ENCODE measurements at regions not wholly inside any gene's neighbourhood (a gene's known extent, or its start where the extent isn't known, plus 50 kb on each side); places are given as distances from the start of the nearest gene placed in this dataset.

GRCh38 chr3:34376691-34377090 lies 578.3 kb downstream of the PDCD6IP start:
- H3K4me3 ChIP-seq (replicated peaks; ENCODE audit: low read depth, low read length) = no peak overlapping the region
- DNase-seq (ENCODE audit: low read depth) = no peak
- no peak for TF ChIP-seq CTCF (IDR thresholded peaks at IDR 0.05; ENCODE audit: low read length, missing control alignments)

- TF ChIP-seq CTCF (IDR thresholded peaks at IDR 0.05; ENCODE audit: low read length, missing control alignments) = no peak
- DNase-seq (ENCODE audit: low read depth) = no peak
- no peak overlapping the region for H3K4me3 ChIP-seq (replicated peaks; ENCODE audit: low read depth, low read length)
These were observed 579.5 kb downstream of the PDCD6IP start for GRCh38 chr3:34377961-34378360.

GRCh38 chr3:34381243-34381642 lies 582.8 kb downstream of the PDCD6IP start:
- no peak overlapping the region for H3K4me3 ChIP-seq (replicated peaks; ENCODE audit: low read depth, low read length)
- TF ChIP-seq CTCF (IDR thresholded peaks at IDR 0.05; ENCODE audit: low read length, missing control alignments) = no peak
- no peak for DNase-seq (ENCODE audit: low read depth)

- TF ChIP-seq CTCF (IDR thresholded peaks at IDR 0.05; ENCODE audit: low read length, missing control alignments) = no peak
These were observed 584.4 kb downstream of the PDCD6IP start for GRCh38 chr3:34382859-34383258.

GRCh38 chr3:34386309-34386708 lies 587.9 kb downstream of the PDCD6IP start:
- TF ChIP-seq CTCF (IDR thresholded peaks at IDR 0.05; ENCODE audit: low read length, missing control alignments) = no peak
- no peak overlapping the region for H3K4me3 ChIP-seq (replicated peaks; ENCODE audit: low read depth, low read length)
- no peak for DNase-seq (ENCODE audit: low read depth)

More at GRCh38 chr3:34382859-34383258, 584.4 kb downstream of the PDCD6IP start:
- no peak overlapping the region for H3K4me3 ChIP-seq (replicated peaks; ENCODE audit: low read depth, low read length)
- no peak for DNase-seq (ENCODE audit: low read depth)

GRCh38 chr3:34387826-34388564 lies 589.6 kb downstream of the PDCD6IP start:
- no peak for DNase-seq (ENCODE audit: low read depth)
- TF ChIP-seq CTCF (IDR thresholded peaks at IDR 0.05; ENCODE audit: low read length, missing control alignments) = no peak
- H3K4me3 ChIP-seq (replicated peaks; ENCODE audit: low read depth, low read length) = no peak overlapping the region

- no peak for DNase-seq (ENCODE audit: low read depth)
- TF ChIP-seq CTCF (IDR thresholded peaks at IDR 0.05; ENCODE audit: low read length, missing control alignments) = no peak
- H3K4me3 ChIP-seq (replicated peaks; ENCODE audit: low read depth, low read length) = no peak overlapping the region
These were observed 590.4 kb downstream of the PDCD6IP start for GRCh38 chr3:34388830-34389229.

Measured in fibroblast of pulmonary artery (primary cell).